SIG-M5 (cell line): ENCODE measurements at regions not wholly inside any gene's neighbourhood (a gene's known extent, or its start where the extent isn't known, plus 50 kb on each side); places are given as distances from the start of the nearest gene placed in this dataset.

Experiments
- DNase-seq: peaks from one replicate; lab custom pipeline; 2025; lab: John Stamatoyannopoulos, UW

DNA sequence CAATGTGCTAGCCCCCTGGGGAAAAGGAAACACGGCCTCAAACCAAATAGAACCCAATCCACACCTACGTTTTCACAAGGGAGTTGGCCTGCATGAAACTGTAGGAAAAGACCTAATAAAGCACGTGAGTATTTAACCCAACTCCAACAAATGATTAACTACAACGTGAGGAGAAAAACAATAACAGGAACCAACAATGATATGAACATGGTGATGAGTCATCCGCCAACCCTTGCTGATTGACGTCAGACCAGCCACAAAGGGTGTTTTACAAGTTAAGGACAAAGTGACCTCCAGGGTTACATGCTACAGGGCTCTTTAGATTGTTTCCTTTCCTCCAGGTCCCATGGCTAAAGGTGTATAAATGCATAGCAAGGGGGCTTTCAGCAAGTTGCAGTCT is 460.5 kb downstream of the COG6 start:
- DNase-seq = no peak

GRCh38 chr13:40118337-40118736 is 462.9 kb downstream of the COG6 start:
- no peak for DNase-seq

GRCh38 chr13:40119852-40120251 is 464.4 kb downstream of the COG6 start:
- no peak for DNase-seq

GRCh38 chr13:40120288-40120687 is 464.8 kb downstream of the COG6 start:
- DNase-seq = no peak

GRCh38 chr13:40120781-40121180 is 465.3 kb downstream of the COG6 start:
- DNase-seq = no peak

DNA sequence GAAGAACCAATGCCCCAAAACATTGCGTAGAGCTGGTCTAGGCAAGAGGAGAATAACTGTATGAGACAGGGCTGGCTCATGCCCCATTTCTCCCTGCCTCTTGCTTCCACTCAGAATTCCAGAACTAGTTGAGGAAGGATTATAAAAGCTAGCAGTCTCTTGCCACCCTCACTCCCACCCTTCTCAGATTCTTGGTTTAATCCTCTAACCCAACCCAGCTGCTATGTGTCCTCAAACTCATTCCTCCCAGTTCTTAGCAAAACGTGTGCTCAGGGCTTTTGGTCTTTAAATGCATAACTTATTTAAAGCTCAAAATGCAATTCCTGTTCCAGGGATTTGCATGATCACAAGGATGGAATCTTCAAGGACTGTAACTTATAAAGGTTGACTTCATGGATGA is 466.3 kb downstream of the COG6 start:
- no peak for DNase-seq

GRCh38 chr13:40123962-40124632 is 468.6 kb downstream of the COG6 start:
- no peak for DNase-seq

- no peak for DNase-seq
These were observed 469.2 kb downstream of the COG6 start for GRCh38 chr13:40124633-40125015.

GRCh38 chr13:40125336-40125735 is 469.9 kb downstream of the COG6 start:
- DNase-seq = no peak

DNA sequence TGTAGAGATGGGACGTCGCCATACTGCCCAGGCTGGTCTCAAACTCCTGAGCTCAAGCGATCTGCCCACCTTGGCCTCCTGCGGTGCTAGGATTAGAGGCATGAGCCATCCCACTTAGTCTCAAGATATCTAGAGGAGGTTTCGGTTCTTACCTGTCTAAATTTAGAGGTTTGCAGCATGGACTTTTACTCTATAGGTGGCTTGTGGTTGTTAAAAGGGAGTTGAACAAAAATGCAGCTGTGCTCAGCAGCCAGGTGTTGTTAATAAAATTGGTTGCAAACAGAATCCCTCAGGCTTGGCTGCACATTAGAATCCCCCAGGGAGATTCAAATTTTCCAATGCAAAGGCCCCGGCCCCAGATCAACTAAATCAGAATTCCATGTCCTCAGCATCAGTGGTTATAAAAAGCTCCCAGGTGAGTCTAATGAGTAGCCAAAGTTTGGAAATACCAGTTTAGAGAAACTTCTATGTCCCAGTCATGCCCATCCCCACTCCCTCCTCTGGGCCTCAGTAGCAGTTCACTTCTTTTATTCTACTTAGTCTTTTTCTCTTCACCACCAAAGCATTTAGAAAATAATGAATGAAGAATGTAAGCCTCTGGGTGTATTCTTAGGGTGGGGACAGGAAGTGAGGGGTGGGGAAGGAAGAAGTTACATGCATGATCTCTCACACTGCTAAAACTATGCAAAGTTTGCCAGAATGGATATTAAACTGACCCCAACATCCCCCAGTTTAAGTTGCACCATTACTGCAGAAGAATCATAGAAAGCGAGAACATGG is 471.0 kb downstream of the COG6 start:
- no peak for DNase-seq

- no peak for DNase-seq
These were observed 472.0 kb downstream of the COG6 start for GRCh38 chr13:40127476-40127875.

DNA sequence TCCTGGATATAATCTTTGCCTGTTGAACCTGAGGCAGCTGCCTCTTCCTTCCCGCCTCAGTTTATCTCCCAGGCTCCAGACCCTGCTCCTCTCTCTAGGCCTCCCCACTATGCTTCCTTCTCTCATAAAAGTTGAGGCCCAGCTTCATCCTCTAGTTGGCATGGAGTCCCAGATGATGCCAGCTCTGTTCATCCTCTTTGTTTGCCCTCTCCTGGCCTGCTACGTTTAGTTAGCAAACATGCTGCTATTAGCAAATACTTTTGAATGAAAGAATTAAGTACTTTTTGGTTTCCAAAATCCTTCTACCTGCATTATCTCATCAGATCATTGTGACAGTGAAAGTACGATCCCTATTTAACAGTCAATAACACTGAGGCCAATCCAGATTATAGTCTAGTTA is 472.5 kb downstream of the COG6 start:
- DNase-seq = no peak

- no peak for DNase-seq
These were observed 474.0 kb downstream of the COG6 start for GRCh38 chr13:40129467-40129866.

DNA sequence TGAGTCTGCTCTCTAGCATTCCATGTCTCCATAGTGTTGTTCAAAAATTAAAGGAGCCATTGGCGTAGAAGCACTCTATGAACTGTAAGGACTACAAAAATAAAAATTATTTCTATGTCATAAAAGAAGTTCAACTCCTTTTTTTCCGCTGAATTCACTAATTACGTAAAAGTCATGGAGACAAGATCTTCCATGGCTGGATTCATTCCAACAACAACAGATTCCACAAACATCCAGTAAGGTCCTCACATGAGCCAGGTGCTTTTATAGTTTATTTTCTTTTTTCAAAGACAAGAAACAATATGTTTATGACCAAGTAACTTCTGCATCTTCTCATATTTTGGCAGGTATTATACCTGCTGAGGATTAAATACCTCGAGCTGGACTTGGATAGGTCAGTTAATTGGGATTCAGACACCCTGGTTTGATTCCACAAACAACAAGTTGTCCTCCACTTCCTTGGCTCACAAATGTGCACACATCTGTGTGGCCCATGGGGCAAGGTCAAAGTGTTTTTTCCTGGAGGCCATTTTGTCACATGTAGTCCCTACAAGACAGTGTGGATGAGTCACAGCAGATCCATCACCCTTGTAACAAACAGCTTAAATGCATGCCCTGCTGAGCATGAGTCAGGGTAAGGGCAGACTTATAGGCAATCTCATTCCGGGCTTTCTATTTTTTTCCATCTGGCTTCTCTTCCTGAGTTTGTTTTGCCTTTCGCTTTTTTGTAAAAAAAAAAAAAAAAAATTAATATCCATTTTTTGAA is 475.6 kb downstream of the COG6 start:
- no peak for DNase-seq

DNA sequence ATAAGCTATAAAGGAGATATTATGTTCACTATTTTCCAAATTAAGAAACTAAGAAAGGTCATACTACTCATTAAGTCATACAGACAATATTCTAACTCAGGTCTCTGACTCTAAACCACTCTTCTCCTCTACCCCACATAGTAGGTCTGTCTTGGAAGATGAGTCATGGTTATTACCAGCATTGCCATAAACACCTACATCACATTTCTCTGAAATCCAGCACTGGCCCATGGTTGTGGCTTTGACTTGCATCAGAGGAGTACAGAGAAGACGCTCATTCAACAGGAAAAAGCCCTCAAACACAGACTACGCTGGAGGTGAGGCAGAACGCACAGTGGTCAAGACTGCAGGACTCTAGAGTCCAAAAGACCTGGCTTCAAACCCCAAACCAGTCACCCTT is 476.8 kb downstream of the COG6 start:
- no peak for DNase-seq

GRCh38 chr13:40136896-40137295 is 481.4 kb downstream of the COG6 start:
- DNase-seq = no peak

DNA sequence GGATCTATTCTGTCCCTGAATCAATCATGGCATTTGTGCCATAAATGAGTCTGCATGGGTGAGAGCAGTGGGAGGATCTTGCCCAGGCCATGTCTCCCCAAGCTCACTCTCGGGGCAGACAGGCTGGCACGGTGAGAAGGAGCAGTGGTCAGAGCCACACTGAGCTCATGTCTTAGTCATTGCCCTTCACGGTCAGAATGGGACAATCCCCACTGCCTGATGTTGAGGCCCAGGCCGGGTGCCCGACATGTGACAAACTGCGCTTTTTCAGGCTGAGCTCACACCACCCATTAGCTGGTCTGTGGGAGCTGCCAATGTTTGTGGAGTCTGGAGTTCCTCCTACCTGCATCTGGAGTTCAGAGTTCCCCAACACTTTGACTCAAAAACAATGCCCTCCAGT is 481.9 kb downstream of the COG6 start:
- DNase-seq = no peak

DNA sequence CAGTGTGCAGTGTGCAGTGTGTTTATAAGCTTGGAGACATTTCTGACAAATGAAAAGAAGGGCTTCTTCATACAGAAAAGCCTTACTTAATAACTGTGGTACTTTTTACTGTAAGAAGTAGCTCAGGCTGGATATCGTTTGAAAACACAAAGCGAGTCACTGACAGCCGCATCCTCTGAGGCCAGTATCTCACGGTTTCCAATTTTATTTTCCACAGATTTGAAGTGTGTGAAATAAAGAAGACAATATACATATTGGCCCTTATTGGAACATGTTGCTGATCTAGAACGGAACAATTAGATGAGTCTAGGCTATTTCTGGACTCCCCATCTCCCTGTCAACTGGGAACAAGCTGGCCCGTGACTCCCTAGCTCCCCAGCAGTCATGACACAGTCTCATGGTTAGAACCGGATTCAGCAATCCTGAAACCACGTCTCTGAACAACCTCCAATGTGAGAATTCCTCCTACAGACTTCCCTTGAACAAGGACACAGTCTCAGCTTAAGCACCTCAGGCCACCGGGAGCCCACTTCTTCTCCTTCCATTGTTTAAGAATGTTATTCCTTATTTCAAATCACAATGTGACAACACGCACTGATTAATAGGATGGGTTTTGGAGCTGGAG is 484.5 kb downstream of the COG6 start:
- no peak for DNase-seq

DNA sequence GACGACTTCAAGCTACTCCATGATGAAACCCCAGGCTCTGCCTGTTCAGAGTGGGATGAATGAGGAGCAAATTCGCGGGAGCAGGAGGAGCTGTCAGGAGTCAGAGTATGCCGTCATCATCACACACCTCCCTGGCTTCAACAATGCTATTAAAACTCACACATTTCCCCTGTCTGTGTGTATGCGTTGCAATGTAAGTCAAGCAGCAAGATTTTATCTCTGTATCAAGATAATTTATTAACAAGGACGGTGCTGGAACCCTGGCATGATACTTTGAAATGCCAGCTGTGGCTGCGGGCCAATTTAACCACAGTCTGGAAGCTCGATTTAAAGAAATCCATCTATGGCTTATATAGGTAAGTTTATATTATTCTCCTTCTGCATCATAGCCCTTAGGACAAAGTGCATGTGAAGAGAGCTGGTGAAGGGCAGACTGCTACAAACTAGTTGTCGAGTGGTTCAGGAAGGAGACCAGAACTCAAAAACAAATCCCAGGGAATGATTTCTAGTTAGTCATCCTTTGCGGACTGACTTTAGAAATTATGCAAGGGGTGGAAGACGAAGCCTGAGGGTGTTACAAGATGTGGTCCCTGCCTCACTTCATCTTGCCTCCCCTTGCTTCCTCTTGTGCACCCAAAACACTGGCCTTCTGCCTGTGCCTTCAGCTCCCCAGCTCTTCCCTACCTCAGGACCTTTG is 486.5 kb downstream of the COG6 start:
- DNase-seq = no peak

DNA sequence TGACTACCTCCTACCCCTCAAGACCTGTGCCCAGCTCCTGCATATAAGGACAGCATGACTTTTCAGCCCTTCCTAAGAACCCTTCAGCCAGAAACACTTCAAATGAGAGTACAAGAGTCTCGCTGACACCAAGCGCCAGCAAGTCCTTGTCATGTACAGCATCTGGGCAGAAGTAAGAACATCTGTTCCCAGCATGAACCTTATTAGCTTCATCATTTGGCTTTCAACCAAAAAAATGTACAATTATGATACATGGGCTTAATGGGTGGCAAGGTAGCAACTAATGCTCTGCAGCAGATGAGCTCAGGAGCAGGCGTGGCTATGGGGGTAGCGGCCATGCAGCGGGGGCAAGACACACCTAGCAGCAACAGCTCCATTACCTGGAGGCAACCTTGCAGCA is 487.6 kb downstream of the COG6 start:
- no peak for DNase-seq

- DNase-seq = no peak
These were observed 488.1 kb downstream of the COG6 start for GRCh38 chr13:40143559-40143958.

DNA sequence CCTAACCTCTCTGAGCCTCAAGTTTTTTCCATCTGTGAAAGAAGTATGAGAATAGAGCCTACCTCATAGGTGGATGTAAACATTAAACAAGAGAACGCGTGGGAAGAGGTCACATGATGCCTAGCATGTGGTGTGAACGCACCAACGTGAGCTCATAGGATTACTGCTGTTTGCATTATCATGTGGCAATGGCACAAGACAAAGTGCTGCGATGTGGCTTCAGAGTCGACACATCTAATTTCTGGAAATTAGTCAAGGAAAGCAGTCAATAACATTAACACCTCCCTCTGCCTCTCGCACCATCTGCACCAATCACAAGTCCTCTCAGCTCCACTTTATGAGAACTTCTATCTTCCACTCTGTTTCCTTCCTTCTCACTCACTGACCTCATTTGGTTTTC is 489.7 kb downstream of the COG6 start:
- DNase-seq = no peak
